CD4-positive, alpha-beta T cell treated with Interleukin-21 for 1 hour (primary cell): ENCODE measurements at regions not wholly inside any gene's neighbourhood (a gene's known extent, or its start where the extent isn't known, plus 50 kb on each side); places are given as distances from the start of the nearest gene placed in this dataset.

Experiments
- DNase-seq: peaks from one replicate; pipeline ENCODE4 v3.0.0-alpha.2; 2020

GRCh38 chr7:33821970-33822369 lies 83.4 kb upstream of the BMPER start:
- no peak for DNase-seq

GRCh38 chr7:33823913-33824312 lies 81.4 kb upstream of the BMPER start:
- no peak for DNase-seq

GRCh38 chr7:33824911-33825459 lies 80.4 kb upstream of the BMPER start:
- DNase-seq = no peak

- DNase-seq = no peak
Measured at GRCh38 chr7:33825644-33826043, 79.7 kb upstream of the BMPER start.

GRCh38 chr7:33829536-33829935 lies 75.8 kb upstream of the BMPER start:
- DNase-seq = no peak

- no peak for DNase-seq
Measured at GRCh38 chr7:33831389-33832141, 73.8 kb upstream of the BMPER start.

GRCh38 chr7:33832271-33832721 lies 73.0 kb upstream of the BMPER start:
- no peak for DNase-seq

GRCh38 chr7:33836797-33837355 lies 68.5 kb upstream of the BMPER start:
- DNase-seq = no peak

GRCh38 chr7:33837356-33837851 lies 67.9 kb upstream of the BMPER start:
- no peak for DNase-seq

GRCh38 chr7:33841031-33841430 lies 64.3 kb upstream of the BMPER start:
- DNase-seq = no peak

GRCh38 chr7:33841705-33842129 lies 63.6 kb upstream of the BMPER start:
- no peak for DNase-seq

GRCh38 chr7:33842150-33842549 lies 63.2 kb upstream of the BMPER start:
- no peak for DNase-seq

- no peak for DNase-seq
Measured at GRCh38 chr7:33845991-33846509, 59.3 kb upstream of the BMPER start.

GRCh38 chr7:33849004-33849403 lies 56.3 kb upstream of the BMPER start:
- no peak for DNase-seq

- DNase-seq = no peak
Measured at GRCh38 chr7:33849971-33850559, 55.3 kb upstream of the BMPER start.

GRCh38 chr7:33850768-33851167 lies 54.6 kb upstream of the BMPER start:
- no peak for DNase-seq

GRCh38 chr7:33852838-33853237 lies 52.5 kb upstream of the BMPER start:
- no peak for DNase-seq

- DNase-seq = no peak
Measured at GRCh38 chr7:33853361-33854062, 51.8 kb upstream of the BMPER start.

GRCh38 chr7:33854178-33854577 lies 51.2 kb upstream of the BMPER start:
- DNase-seq = no peak

- DNase-seq = no peak
Measured at GRCh38 chr7:33854801-33855350, 50.5 kb upstream of the BMPER start.
